Osteoblast (primary cell): ENCODE measurements at regions not wholly inside any gene's neighbourhood (a gene's known extent, or its start where the extent isn't known, plus 50 kb on each side); places are given as distances from the start of the nearest gene placed in this dataset.

Experiments
- DNase-seq: peaks from one replicate; pipeline ENCODE4 v3.0.0; 2011; ENCODE audit warnings: low spot score, mixed read lengths; ENCODE audit not compliant: insufficient read length; ENCODE audit errors: missing footprints
- H2AFZ ChIP-seq: 2 replicates; pipeline ENCODE4 v1.6.0; 2011; ENCODE audit warnings: mild to moderate bottlenecking, low read length
- H3K27ac ChIP-seq: 2 replicates; pipeline ENCODE4 v1.5.1; 2011; ENCODE audit warnings: mild to moderate bottlenecking, low read depth, low read length, moderate library complexity
- H3K27me3 ChIP-seq: 2 replicates; pipeline ENCODE4 v1.6.0; 2012; ENCODE audit warnings: mild to moderate bottlenecking, control low read depth, inconsistent platforms, low read length, moderate library complexity; ENCODE audit not compliant: insufficient read depth
- H3K36me3 ChIP-seq: 2 replicates; pipeline ENCODE4 v1.5.1; 2011; ENCODE audit warnings: mild to moderate bottlenecking, low read length, control low read depth, moderate library complexity; ENCODE audit not compliant: insufficient read depth
- H3K4me1 ChIP-seq: 2 replicates; pipeline ENCODE4 v1.5.1; 2011; ENCODE audit warnings: mild to moderate bottlenecking, low read length, control low read depth, moderate library complexity; ENCODE audit not compliant: insufficient read depth
- H3K4me2 ChIP-seq: 2 replicates; pipeline ENCODE4 v1.6.0; 2011; ENCODE audit warnings: mild to moderate bottlenecking, low read length; ENCODE audit not compliant: insufficient read depth
- H3K4me3 ChIP-seq: fragments of 200-600 bp; sonication (generic); 3 replicates; pipeline ENCODE4 v1.5.1; 2012; ENCODE audit warnings: mild to moderate bottlenecking, low read length, inconsistent platforms; ENCODE audit not compliant: insufficient read depth
- H3K79me2 ChIP-seq: 2 replicates; pipeline ENCODE4 v1.6.0; 2012; ENCODE audit warnings: mild to moderate bottlenecking, low read length, control low read depth, inconsistent platforms; ENCODE audit not compliant: insufficient read depth
- H3K9me3 ChIP-seq: 2 replicates; pipeline ENCODE4 v1.5.1; 2011; ENCODE audit warnings: low read depth, low read length, control low read depth
- H4K20me1 ChIP-seq: 2 replicates; pipeline ENCODE4 v1.6.0; 2012; ENCODE audit warnings: mild to moderate bottlenecking, low read length, control low read depth; ENCODE audit not compliant: insufficient read depth
- TF ChIP-seq, protein P1 (sequence below): IDR thresholded peaks from 2 replicates; pipeline ENCODE4 v1.5.1; 2011; ENCODE audit warnings: mild to moderate bottlenecking, low read depth, low read length, moderate library complexity; ENCODE audit errors: extremely low read depth

DNA sequence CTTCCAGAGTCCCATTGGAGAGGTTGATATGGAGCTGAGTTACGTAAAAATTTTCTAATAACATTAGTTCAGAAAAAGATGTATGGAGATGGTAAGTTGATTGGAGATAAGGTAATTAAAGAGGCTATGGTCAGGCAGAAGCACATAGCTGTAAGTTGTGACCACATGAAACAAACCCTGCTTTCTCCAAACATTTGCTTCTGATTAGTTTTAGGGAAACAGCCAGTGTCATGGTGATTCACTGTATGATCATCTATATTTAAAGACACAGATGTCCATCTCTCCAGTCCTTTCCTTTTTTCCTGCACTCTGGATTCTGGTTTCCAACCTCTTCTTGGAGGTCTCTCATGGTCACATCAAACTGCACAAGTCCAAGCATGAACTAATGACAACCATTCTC, 1550.8 kb upstream of the PIK3C3 start:
- no peak overlapping the region for H3K4me2 ChIP-seq
- DNase-seq: no peak
- TF ChIP-seq, protein P1, sequence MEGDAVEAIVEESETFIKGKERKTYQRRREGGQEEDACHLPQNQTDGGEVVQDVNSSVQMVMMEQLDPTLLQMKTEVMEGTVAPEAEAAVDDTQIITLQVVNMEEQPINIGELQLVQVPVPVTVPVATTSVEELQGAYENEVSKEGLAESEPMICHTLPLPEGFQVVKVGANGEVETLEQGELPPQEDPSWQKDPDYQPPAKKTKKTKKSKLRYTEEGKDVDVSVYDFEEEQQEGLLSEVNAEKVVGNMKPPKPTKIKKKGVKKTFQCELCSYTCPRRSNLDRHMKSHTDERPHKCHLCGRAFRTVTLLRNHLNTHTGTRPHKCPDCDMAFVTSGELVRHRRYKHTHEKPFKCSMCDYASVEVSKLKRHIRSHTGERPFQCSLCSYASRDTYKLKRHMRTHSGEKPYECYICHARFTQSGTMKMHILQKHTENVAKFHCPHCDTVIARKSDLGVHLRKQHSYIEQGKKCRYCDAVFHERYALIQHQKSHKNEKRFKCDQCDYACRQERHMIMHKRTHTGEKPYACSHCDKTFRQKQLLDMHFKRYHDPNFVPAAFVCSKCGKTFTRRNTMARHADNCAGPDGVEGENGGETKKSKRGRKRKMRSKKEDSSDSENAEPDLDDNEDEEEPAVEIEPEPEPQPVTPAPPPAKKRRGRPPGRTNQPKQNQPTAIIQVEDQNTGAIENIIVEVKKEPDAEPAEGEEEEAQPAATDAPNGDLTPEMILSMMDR: no peak
- H2AFZ ChIP-seq: no peak overlapping the region
- no peaks in the 10 kb centered on the region for H3K36me3 ChIP-seq
- H3K4me1 ChIP-seq: no peaks in the 10 kb centered on the region
- H3K9me3 ChIP-seq: peaks cover 2% of the 10 kb centered on the region
- no peak overlapping the region for H3K27ac ChIP-seq
- no peaks in the 10 kb centered on the region for H3K79me2 ChIP-seq
- H3K4me3 ChIP-seq: no peak overlapping the region
- no peaks in the 10 kb centered on the region for H3K27me3 ChIP-seq
- H4K20me1 ChIP-seq: no peaks in the 10 kb centered on the region

DNA sequence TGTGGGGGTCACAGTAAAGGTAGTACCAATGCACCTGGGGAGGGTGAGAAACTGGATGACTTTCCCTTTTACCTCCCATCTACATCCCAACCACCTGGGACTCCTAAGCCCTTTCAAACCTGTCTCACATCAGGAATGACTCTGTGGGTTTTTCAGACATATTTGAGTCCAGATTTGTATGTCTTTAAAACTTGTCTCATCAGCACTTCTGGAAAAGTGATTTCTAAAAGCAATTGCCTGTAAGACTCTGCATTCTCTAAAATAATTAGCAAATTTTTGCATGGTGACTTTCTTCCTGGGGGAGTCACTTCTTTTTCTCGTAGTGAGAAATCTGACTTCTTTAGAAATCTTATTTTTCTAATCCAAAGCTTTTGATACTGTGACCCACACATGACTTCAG, 1553.0 kb upstream of the PIK3C3 start:
- TF ChIP-seq, protein P1: no peak
- no peak overlapping the region for H3K4me2 ChIP-seq

DNA sequence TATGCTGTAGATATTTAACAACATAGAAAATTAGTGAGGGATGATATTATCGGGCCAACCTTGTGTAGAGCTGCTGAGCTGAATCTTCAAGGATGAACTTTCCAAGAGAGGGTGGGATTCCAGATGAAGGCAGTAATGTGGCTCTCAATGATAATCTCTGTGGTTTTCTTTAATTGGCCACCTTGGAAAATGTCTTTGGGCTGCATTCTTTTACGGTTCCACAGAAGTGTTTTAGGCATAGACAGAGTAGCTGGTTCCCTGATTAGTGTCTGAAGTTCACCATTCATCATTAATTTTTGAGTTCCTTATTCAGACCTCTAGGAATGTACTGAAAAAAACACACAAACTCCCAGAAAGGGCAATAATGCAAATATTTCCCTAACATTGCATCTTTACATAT, 1566.9 kb upstream of the PIK3C3 start:
- Histone ChIP-seq H2AFZ (no peak overlapping the region), H3K4me3 (no peak overlapping the region)
- DNase-seq: no peak

More for the DNA sequence above, 1553.0 kb upstream of the PIK3C3 start:
- Histone ChIP-seq H3K27me3 (no peaks in the 10 kb centered on the region), H3K36me3 (no peaks in the 10 kb centered on the region), H3K4me1 (no peaks in the 10 kb centered on the region), H3K4me3 (no peak overlapping the region), H2AFZ (no peak overlapping the region), H4K20me1 (no peaks in the 10 kb centered on the region), H3K27ac (no peak overlapping the region), H3K79me2 (no peaks in the 10 kb centered on the region), H3K9me3 (peaks cover 2% of the 10 kb centered on the region)
- no peak for DNase-seq

DNA sequence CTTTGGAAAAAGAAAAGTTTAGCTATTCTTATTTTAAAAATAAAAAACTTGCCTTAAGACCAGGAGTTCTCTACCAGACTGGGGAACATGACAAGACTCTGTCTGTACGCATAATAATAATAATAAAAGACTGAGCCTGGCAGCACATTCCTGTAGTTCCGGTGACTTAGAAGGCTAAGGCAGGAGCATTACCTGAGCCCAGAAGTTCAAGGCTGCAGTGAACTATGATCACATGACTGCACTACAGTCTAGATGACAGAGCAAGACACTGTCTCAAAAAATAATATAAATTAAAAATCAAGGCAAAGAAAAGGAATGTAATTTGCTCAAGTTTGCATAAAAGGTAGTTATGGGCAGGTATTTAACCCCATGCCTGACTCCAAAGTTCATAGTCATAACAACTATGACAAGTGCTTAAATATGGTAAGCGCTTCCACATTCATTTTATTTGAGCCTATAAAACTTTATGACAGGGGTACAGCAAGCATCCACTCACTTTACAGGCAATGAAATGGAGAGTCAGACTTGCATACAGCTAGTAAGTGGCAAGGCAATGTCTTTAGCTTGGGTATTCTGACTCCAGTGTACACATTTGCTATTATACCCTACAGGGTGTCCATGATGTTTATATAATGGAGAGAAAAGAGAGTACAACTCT, 1567.8 kb upstream of the PIK3C3 start:
- Histone ChIP-seq H3K27me3 (no peaks in the 10 kb centered on the region), H3K79me2 (no peaks in the 10 kb centered on the region), H2AFZ (no peak overlapping the region), H3K4me1 (no peaks in the 10 kb centered on the region), H3K27ac (no peak overlapping the region), H3K36me3 (no peaks in the 10 kb centered on the region), H4K20me1 (no peaks in the 10 kb centered on the region), H3K4me2 (no peak overlapping the region), H3K9me3 (no peaks in the 10 kb centered on the region), H3K4me3 (no peak overlapping the region)
- TF ChIP-seq, protein P1: no peak
- no peak for DNase-seq

More for the DNA sequence above, 1566.9 kb upstream of the PIK3C3 start:
- Histone ChIP-seq H3K27me3 (no peaks in the 10 kb centered on the region), H3K79me2 (no peaks in the 10 kb centered on the region), H4K20me1 (no peaks in the 10 kb centered on the region), H3K9me3 (no peaks in the 10 kb centered on the region), H3K36me3 (no peaks in the 10 kb centered on the region), H3K4me1 (no peaks in the 10 kb centered on the region), H3K27ac (no peak overlapping the region), H3K4me2 (no peak overlapping the region)
- TF ChIP-seq, protein P1: no peak
